ENCODE measurements at regions not wholly inside any gene's neighbourhood (a gene's known extent, or its start where the extent isn't known, plus 50 kb on each side); places are given as distances from the start of the nearest gene placed in this dataset.

GRCh38 chr22:26912655-26913345 is 255.4 kb downstream of the MIAT start:
- TF ChIP-seq CTCF (IDR thresholded peaks at IDR 0.05) = no peak
- no peak for TF ChIP-seq POLR2AphosphoS5 (IDR thresholded peaks at IDR 0.05)
- no peak for TF ChIP-seq POLR2A (IDR thresholded peaks at IDR 0.05)

All from stomach (tissue), 4 donors.